GM12891 (cell line): ENCODE measurements at regions not wholly inside any gene's neighbourhood (a gene's known extent, or its start where the extent isn't known, plus 50 kb on each side); places are given as distances from the start of the nearest gene placed in this dataset.
A peak's percentile ranks its signal among the peaks of the same experiment; 100 is the strongest.

Source experiments
- DNase-seq: peaks from one replicate; pipeline ENCODE4 v3.0.0; 2011; ENCODE audit warnings: low spot score; ENCODE audit not compliant: insufficient read length
- FAIRE-seq: peaks from 2 replicates; lab custom pipeline; 2011; peaks lifted over from hg19 to GRCh38; lab: Jason Lieb, UNC
- PAX5 ChIP-seq: IDR thresholded peaks from 2 replicates; pipeline ENCODE4 v1.6.1; 2011; ENCODE audit warnings: low read length, moderate library complexity, mild to moderate bottlenecking; ENCODE audit not compliant: insufficient read depth, severe bottlenecking
- POLR2A ChIP-seq: IDR thresholded peaks from 2 replicates; pipeline ENCODE4 v1.6.1; 2011; ENCODE audit warnings: low read depth, low read length, control low read depth
- POLR2AphosphoS5 ChIP-seq: IDR thresholded peaks from 2 replicates; pipeline ENCODE4 v1.6.1; 2011; ENCODE audit warnings: low read depth, low read length, control low read depth
- POU2F2 ChIP-seq: IDR thresholded peaks from 2 replicates; pipeline ENCODE4 v1.6.1; 2011; ENCODE audit warnings: low read depth, mild to moderate bottlenecking, control low read depth, low read length, moderate library complexity
- SPI1 ChIP-seq: IDR thresholded peaks from 2 replicates; pipeline ENCODE4 v1.6.1; 2011; ENCODE audit warnings: low read depth, low read length, control low read depth
- TAF1 ChIP-seq: IDR thresholded peaks from 2 replicates; pipeline ENCODE4 v1.6.1; 2011; ENCODE audit warnings: low read depth, low read length, control low read depth

DNA sequence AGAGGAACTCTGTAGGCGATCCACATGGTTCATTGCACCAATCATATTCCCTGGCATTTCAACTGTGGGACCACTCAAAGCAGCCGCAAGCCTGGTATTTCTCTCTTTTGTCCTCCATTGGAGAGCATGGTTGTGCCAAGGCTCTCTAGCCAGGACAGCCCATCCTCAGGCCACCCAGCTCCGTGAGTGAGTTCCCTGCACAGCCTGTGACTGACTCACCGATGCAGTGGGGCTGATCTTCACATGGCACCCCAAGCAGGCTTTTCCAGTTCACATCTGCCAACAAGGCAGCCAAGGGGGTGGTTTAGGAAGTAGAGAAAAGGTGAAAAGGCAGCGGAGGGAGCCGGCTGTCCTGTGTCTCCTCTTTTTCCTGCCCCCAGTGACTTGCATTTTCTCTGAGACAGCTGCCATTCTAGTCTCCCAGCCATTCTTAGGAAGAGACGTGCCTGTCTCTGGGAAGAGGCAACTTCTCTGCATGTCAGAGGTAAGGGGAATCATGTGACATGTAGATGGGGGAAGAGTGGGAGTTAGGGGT is 69.2 kb downstream of the MID1IP1 start:
- TF ChIP-seq POU2F2 (no peak), POLR2AphosphoS5 (no peak), TAF1 (no peak), POLR2A (no peak)
- DNase-seq (no peak), FAIRE-seq (no peak)

DNA sequence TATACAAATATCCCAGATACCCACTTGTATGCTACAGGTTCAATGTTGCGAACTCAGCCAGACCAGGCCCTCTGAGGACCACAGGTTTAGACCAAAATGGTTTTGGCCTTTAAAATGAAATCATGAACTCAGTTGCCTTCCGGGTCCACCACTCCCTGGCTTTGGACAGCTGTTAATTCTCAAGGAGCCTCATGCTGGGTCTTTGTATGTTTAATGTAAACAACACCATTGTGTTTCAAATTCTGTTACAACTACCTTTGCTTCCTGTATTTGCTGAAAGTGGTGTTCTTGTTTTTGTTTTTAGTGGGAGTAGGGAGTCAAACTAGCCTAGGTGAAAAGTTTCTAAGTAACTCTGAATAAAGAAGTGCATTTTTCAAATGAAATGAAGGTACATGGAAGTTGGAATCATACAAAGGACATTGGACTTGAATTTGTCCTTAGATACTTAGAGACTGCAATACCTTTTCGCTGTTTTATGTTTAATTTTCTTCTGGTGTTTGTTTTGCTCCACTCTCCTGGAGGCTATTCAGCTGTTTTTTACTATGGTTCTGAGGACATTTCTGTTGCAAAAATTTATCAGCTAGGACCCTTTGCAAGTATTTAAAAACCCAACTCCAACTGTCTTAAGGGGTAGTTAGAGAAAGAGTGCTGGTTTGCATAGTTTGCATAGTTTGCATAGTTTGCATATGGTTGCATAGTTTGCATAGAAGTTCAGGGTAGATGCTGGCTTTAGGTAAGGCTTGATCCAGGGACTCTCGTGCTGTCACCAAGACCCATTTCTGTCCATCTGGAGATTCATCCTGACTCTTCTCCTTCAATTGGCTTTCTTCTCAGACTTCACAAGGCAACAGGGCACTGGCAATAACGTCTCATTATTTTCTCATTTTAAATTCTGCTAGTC is 70.1 kb downstream of the MID1IP1 start:
- no peak for TF ChIP-seq PAX5
- TF ChIP-seq POLR2A = no peak
- no peak for TF ChIP-seq SPI1
- no peak for TF ChIP-seq POLR2AphosphoS5
- no peak for TF ChIP-seq TAF1
- no peak for TF ChIP-seq POU2F2
- FAIRE-seq (no peak), DNase-seq (no peak)

DNA sequence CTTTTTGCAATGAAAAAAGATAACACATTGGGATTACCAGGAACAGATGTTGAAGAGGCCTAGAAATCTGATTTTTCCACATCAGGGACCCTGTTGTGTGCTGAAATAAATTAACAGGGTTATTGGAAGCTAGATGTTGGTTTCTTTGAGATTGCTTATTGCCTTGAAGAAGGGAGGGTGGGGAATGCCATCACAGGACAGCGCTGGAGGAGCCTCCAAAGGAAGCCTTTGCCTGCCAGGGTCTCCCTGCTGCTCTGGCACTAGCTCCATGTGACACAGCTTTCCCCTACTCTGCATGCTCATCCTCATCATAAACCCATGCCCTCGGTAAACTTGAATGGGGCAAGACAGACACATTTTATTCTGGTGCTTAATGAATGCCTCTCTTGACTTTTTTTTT is 76.1 kb downstream of the MID1IP1 start:
- no peak for DNase-seq
- FAIRE-seq = peak; percentile 85
- no peak for TF ChIP-seq POLR2A
- TF ChIP-seq POU2F2 = no peak
- TF ChIP-seq TAF1 = no peak
- TF ChIP-seq PAX5 = no peak
- no peak for TF ChIP-seq SPI1
- no peak for TF ChIP-seq POLR2AphosphoS5

DNA sequence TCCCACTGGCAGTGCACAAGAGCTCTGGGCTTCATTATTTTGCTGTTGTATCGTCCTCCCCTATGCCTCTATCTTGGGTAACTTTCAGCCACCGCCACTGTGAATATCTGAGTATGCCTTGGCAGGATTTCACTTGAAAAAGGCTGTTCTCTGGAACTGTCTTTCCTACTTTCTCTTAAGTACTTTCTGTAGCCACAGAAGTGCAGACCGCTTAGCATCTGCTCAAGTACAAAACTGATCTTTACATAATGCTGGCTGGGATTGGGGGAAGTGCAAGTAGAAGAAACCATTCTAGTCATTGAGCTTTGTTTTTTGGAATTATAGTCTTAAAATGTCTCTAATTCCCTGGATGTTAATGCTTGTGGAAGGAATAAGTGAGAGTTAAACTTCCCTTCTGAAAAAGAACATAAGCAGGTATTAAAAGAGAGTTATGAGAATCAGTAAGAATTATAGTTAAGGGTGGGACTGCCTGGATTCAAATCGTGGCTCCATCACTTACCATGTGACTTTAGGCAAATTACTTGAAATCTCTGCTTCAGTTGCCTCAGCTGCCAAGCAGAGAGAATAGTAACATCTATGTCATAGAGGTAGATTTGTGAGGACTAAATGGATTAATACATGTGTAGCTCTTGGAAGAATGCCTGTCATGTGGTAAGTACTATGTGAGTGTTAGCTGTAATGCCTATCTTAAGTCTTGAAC is 77.5 kb downstream of the MID1IP1 start:
- DNase-seq = no peak
- TF ChIP-seq POLR2A (no peak), SPI1 (no peak)
- peak; percentile 55 for FAIRE-seq

DNA sequence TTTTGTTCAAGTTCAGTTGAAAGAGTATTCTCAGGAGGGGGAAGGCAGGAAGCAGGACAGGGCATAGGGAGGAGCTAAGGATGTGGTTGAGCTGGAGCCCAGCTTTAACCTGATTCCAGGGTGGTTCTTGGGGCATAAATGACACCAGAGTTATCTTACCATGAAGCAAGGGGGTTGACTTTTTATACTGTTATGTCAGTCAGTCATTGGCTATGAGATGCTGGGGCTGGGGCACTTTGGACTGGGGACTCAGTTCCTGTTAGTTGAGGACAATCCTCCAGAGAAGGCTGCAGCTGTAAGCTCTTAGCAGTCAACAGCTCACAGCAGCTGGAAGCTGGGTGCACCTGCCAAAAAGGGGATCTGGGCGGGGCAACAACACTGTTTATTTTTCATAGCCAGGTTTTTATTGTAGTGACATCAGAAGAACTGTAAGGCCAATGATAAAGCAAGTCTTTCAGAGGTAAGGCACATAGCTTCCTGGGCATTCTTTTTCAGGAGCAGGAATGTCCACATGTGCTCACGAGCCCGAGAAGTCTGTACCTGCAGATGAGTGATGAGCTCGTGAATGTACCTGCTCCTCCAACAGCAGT is 78.5 kb downstream of the MID1IP1 start:
- TF ChIP-seq SPI1 (peak; percentile 66), POLR2AphosphoS5 (no peak)
- DNase-seq (no peak), FAIRE-seq (no peak)

DNA sequence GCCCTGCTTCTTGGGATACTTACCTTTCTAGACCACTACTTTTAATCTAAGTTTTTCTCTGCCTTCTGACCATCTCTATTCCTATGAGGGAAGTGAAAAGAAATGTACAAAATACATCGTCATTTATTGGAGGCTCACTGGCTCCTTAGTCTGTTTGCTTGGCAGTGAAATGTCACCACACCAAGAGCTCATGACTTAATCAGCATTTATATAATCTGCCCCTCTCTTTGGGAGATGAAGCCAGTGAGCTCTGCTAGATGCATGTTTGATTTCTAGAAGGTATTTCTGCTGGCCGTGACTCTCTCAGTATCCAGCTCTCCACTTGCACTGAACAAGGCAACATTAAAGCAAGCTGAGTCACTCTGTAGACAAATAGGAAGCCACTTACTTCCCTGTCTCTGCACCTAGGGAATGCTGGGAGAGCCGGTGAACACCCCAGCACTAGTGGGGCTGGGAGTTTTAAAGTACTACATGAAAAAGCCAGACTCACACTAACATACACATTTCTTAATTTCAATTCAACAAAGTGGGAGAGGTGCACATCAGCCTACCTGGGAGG is 79.1 kb downstream of the MID1IP1 start:
- DNase-seq (no peak), FAIRE-seq (peak; percentile 62)
- TF ChIP-seq SPI1 (no peak), POU2F2 (no peak), POLR2AphosphoS5 (no peak), TAF1 (no peak), POLR2A (no peak), PAX5 (no peak)

DNA sequence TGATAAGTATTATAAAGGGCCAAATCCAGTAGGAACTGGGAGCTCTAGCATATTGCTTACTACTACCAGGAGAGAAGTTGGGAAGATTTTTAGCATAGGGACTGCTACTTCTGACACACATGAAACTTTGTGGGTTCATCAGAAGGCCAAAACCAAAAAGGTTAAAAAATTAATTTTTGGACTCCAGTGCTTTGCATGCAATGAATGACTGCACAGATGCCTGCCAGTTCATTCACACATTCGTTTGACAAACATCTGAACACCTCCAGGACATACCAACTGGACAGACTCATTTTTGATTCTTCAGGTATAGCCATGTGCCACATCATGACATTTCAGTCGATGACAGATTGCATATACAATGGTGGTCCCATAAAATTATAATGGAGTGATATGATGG is 79.8 kb downstream of the MID1IP1 start:
- FAIRE-seq (peak; percentile 81), DNase-seq (no peak)
- no peak for TF ChIP-seq TAF1
- TF ChIP-seq PAX5 = no peak
- no peak for TF ChIP-seq POLR2AphosphoS5
- TF ChIP-seq POLR2A = no peak
- no peak for TF ChIP-seq POU2F2
- TF ChIP-seq SPI1 = no peak

DNA sequence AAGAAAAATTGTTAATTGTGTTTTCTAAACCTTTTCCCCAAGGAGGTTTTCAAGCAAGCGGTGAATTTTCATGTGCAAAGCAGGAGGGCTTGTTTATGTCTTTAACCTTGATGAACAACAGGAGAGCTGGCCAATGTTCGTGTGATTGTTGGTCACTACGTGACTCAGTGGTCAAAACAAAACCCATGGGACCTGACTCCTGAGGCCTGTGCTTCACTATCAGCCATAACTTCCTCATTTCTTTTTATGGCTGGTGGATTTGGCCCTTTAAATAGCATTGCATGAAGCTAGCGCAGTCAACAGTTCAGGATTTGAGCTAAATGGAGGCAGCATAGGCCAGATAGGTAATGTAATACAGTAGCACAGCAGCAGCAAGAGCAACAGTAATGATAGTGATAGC is 80.5 kb downstream of the MID1IP1 start:
- DNase-seq = no peak
- TF ChIP-seq POLR2AphosphoS5 (0 out of 2 replicates have a peak, but pooled peaks have one; percentile 28), TAF1 (0 out of 2 replicates have a peak, but pooled peaks have one; percentile 28), PAX5 (no peak), SPI1 (no peak), POU2F2 (0 out of 2 replicates have a peak, but pooled peaks have one; percentile 17), POLR2A (no peak)
- peak; percentile 95 for FAIRE-seq

DNA sequence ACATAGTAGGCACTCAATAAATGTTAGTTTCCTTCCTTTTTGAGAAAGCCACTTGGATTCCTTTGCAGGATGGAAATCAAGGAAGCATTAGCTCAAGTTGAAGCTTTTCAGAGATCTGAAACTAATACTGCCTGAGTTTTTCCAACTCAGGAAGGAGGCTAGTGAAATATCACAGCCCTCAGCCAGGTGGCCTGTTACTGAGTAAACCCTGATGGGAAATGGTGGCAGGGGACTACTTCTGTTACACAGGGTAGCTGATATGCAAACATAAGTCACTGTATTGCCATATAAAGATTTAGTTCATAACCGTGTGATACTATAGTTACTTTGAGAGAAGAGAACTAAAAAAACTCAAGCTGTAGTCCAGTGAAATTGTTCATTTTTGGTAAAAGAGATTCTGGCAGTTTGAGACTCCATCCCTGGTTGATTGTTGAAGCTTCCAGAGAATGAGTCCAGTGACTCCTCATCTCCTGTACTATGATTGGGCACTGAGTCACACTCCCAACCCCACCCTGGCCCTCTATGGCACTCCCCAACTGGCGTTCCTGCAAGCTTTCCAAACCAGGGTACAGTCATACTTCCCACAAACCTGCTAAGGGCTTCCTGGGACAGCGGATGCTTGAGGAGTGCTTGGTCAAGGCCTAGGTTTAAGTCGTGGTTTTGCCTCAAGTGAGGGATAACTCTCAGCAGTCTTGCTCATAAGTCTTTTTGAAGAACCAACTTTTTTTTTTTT is 81.8 kb downstream of the MID1IP1 start:
- TF ChIP-seq POLR2A (no peak), POLR2AphosphoS5 (no peak), PAX5 (no peak), TAF1 (no peak), POU2F2 (no peak), SPI1 (no peak)
- DNase-seq = no peak
- FAIRE-seq = peak; percentile 64

DNA sequence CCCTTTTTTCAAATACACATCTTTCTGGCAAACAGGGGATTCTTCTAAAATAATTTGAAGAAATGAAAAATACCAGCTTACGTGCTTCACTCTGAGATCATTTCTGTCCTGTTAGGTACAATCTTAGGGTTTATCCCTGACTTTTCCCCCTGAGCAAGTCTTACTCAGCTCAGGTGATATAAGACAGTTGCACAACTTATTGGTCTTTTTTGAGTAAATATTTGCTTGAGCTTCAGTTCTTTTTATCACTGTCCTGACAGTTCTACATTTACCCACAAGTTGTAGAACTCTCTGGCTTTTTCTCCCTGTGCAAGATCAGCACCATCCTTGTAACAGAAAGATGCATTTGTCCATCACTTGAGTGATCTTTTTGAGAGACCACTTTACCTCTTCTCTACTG is 84.9 kb downstream of the MID1IP1 start:
- DNase-seq (no peak), FAIRE-seq (no peak)
- TF ChIP-seq POLR2AphosphoS5 = no peak
- no peak for TF ChIP-seq POLR2A
- TF ChIP-seq PAX5 = no peak
- TF ChIP-seq SPI1 = no peak
- no peak for TF ChIP-seq TAF1
- TF ChIP-seq POU2F2 = no peak
